K562 (cell line): ENCODE measurements at regions not wholly inside any gene's neighbourhood (a gene's known extent, or its start where the extent isn't known, plus 50 kb on each side); places are given as distances from the start of the nearest gene placed in this dataset.

Source experiments
- ATAC-seq: fragments of 200-7000 bp; cut with Tn5 transposase; 3 replicates; pipeline ENCODE4 v1.9.1; 2020; ENCODE audit warnings: moderate library complexity
- BruUV-seq: library from RNA; stranded (reverse); fragments of 400-500 nt; replicated peaks from 2 replicates; lab custom pipeline; 2021; lab: Mats Ljungman, UMichigan
- CTCF ChIA-PET: fragments of 300-600 bp; formaldehyde crosslinking; extraction: SDS; loops from one replicate; lab custom pipeline; 2021; ENCODE audit warnings: low intra/inter-chr PET ratio; lab: Yijun Ruan, JAX
- POLR2A ChIA-PET: fragments of 300-600, 350-650 bp; sonication (Branson Sonifier 250); formaldehyde crosslinking; extraction: SDS; loops from one replicate; lab custom pipeline; 2021; ENCODE audit warnings: antibody characterized with exemption, inconsistent platforms; lab: Yijun Ruan, JAX
- DNase-seq, 4 experiments: peaks; one replicate each; pipeline versions ENCODE4 v3.0.0 to v3.0.0-alpha.2; 2011 to 2018; ENCODE audit warnings: low spot score in 3 of 4, mixed read lengths in 3 of 4; ENCODE audit errors: extremely low read depth in 1 of 4
- FAIRE-seq: peaks from 2 replicates; lab custom pipeline; 2011; peaks lifted over from hg19 to GRCh38; lab: Jason Lieb, UNC
- H2AFZ ChIP-seq: 2 replicates; pipeline ENCODE4 v1.6.0; 2011; ENCODE audit warnings: low read depth, low read length, control low read depth, inconsistent platforms
- H3K27ac ChIP-seq: fragments of 200-600 bp; 3 replicates; pipeline ENCODE4 v1.8.0; 2011; ENCODE audit warnings: low read depth, mild to moderate bottlenecking, control low read depth, inconsistent platforms, low read length, moderate library complexity, mixed read lengths; ENCODE audit errors: extremely low read depth
- H3K27me3 ChIP-seq, 2 experiments: fragments of 300-600 bp in 1 of 2; 2 replicates in 1 of 2; 3 replicates in 1 of 2; pipeline versions ENCODE4 v1.6.0 to v1.8.0; 2011; ENCODE audit warnings: inconsistent platforms in 2 of 2, low read length in 2 of 2, mild to moderate bottlenecking in 1 of 2, mixed read lengths in 1 of 2, moderate library complexity in 1 of 2; ENCODE audit not compliant: control insufficient read depth in 2 of 2, insufficient read depth in 2 of 2
- H3K36me3 ChIP-seq: fragments of 300-600 bp; 3 replicates; pipeline ENCODE4 v1.8.0; 2011; ENCODE audit warnings: mild to moderate bottlenecking, low read length, inconsistent platforms; ENCODE audit not compliant: control insufficient read depth, insufficient read depth
- H3K4me1 ChIP-seq, 2 experiments: fragments of 200-600 bp in 1 of 2; replicated peaks in 1 of 2; 2 replicates in 1 of 2; 3 replicates in 1 of 2; pipeline versions ENCODE4 v1.5.1 to v1.8.0; 2011; ENCODE audit warnings: inconsistent platforms in 2 of 2, low read length in 2 of 2, mild to moderate bottlenecking in 1 of 2, mixed read lengths in 1 of 2, moderate library complexity in 1 of 2; ENCODE audit not compliant: control insufficient read depth in 2 of 2, insufficient read depth in 2 of 2
- H3K4me2 ChIP-seq: 2 replicates; pipeline ENCODE4 v1.6.1; 2011; ENCODE audit warnings: low read length, control low read depth, inconsistent platforms, mixed read lengths; ENCODE audit not compliant: insufficient read depth
- H3K4me3 ChIP-seq: fragments of 200-600 bp; sonication (generic), shearing (Covaris generic); 2 replicates; pipeline ENCODE4 v1.5.1; 2016; ENCODE audit warnings: control low read depth, inconsistent platforms
- H3K79me2 ChIP-seq: fragments of 200-600 bp; 3 replicates; pipeline ENCODE4 v1.8.0; 2011; ENCODE audit warnings: low read length, inconsistent platforms; ENCODE audit not compliant: control insufficient read depth, insufficient read depth
- H3K9ac ChIP-seq, 2 experiments: 2 replicates each; pipeline versions ENCODE4 v1.6.0 to v1.6.1; 2011; ENCODE audit warnings: low read depth in 2 of 2, low read length in 2 of 2, control low read depth in 1 of 2, inconsistent platforms in 1 of 2, mild to moderate bottlenecking in 1 of 2, mixed read lengths in 1 of 2; ENCODE audit not compliant: insufficient read depth in 1 of 2
- H3K9me1 ChIP-seq: one replicate; pipeline ENCODE4 v1.6.0; 2011; ENCODE audit warnings: inconsistent platforms, mild to moderate bottlenecking, low read length, moderate library complexity; ENCODE audit not compliant: control insufficient read depth, insufficient read depth
- H3K9me3 ChIP-seq: replicated peaks from 2 replicates; pipeline ENCODE4 v1.5.1; 2011; ENCODE audit warnings: low read depth, low read length, inconsistent platforms; ENCODE audit not compliant: control insufficient read depth, insufficient read depth
- H4K20me1 ChIP-seq: replicated peaks from 2 replicates; pipeline ENCODE4 v1.6.1; 2011; ENCODE audit warnings: low read length, inconsistent platforms, mixed read lengths; ENCODE audit not compliant: control insufficient read depth, insufficient read depth
- ESRRB ChIP-seq: fragments of 250-450 bp; sonication (Bioruptor Pico); IDR thresholded peaks from 2 replicates; pipeline ENCODE4 v1.5.0; 2020; ENCODE audit warnings: mild to moderate bottlenecking, moderate library complexity, borderline replicate concordance
- POLR2A ChIP-seq: fragments of 450-650 bp; conservative IDR thresholded peaks from 2 replicates; pipeline ENCODE4 v1.6.1; 2016
- TEAD4 ChIP-seq, 2 experiments: sonication (generic) in 1 of 2; formaldehyde crosslinking in 1 of 2; IDR thresholded peaks; 2 replicates each; pipeline versions ENCODE4 v1.6.1 to v1.8.0; 2012 to 2022; ENCODE audit warnings: borderline replicate concordance in 1 of 2, inconsistent platforms in 1 of 2, low read length in 1 of 2, mild to moderate bottlenecking in 1 of 2, missing genetic modification reagents in 1 of 2
- ZNF277 ChIP-seq: fragments of 250-450 bp; sonication (Bioruptor Pico); IDR thresholded peaks from 2 replicates; pipeline ENCODE4 v1.8.0; 2022; ENCODE audit warnings: inconsistent platforms, mild to moderate bottlenecking, moderate library complexity, borderline replicate concordance
- ZNF280B ChIP-seq: fragments of 250-450 bp; sonication (Bioruptor Pico); IDR thresholded peaks from 2 replicates; pipeline ENCODE4 v1.5.1; 2021; ENCODE audit warnings: mild to moderate bottlenecking
- ZNF444 ChIP-seq: fragments of 250-450 bp; sonication (Bioruptor Pico); IDR thresholded peaks from 2 replicates; pipeline ENCODE4 v1.4.0; 2020; ENCODE audit warnings: mild to moderate bottlenecking, moderate library complexity
- WGBS: fragments of 100-300 bp; shearing (Covaris generic); methylation state at CpG from one replicate; pipeline ENCODE4 v1.1.6; 2016; ENCODE audit warnings: low coverage, mixed read lengths; ENCODE audit not compliant: insufficient coverage; ENCODE audit errors: missing lambda C conversion rate; 5-methylcytosine and 5-hydroxymethylcytosine counted together
- in situ Hi-C: fragments of 300-500 bp; cut with MboI; formaldehyde crosslinking; loops from 4 replicates; pipeline ENCODE4 v1.15.0; 2018; ENCODE audit warnings: inconsistent platforms, mixed read lengths
- intact Hi-C: fragments of 100-400 bp; cut with micrococcal nuclease; formaldehyde crosslinking; loops from 2 replicates; pipeline ENCODE4 v1.14.2; 2022

- no peak overlapping the region for H3K9ac ChIP-seq
- no peak overlapping the region for H2AFZ ChIP-seq
- no peaks in the 10 kb centered on the region for H3K4me1 ChIP-seq
- H4K20me1 ChIP-seq = no peaks in the 10 kb centered on the region
- no peaks in the 10 kb centered on the region for H3K36me3 ChIP-seq
- no peak for ATAC-seq
- no peaks in the 10 kb centered on the region for H3K79me2 ChIP-seq
- WGBS = 0% methylated on average over 1 of the region's 1 CpG
- CTCF ChIA-PET = no interaction called here
- in situ Hi-C loops = no loop called here
- no TSS peak for BruUV-seq
- no peaks in the 10 kb centered on the region for H3K27me3 ChIP-seq
- intact Hi-C loops = loop anchor here (5.0 kb wide), 2 partner anchors 38 to 162 kb away; no protein-coding TSS in a partner anchor
- H3K4me2 ChIP-seq = no peak overlapping the region
- POLR2A ChIA-PET = interaction anchor here (0.7 to 1.3 kb wide), 3 partner anchors 9 to 250 kb away, joined by 3 to 5 read pairs (median 3); no protein-coding TSS in a partner anchor
- no peak for FAIRE-seq
- DNase-seq = no peak
- H3K9me1 ChIP-seq = no peaks in the 10 kb centered on the region
- no peaks in the 10 kb centered on the region for H3K9me3 ChIP-seq
- TF ChIP-seq ZNF444 (CRISPR knock-in tag) = no peak
- no peak for TF ChIP-seq TEAD4 (IDR thresholded peaks at IDR 0.05; ENCODE audit: low read length)
- no peak for TF ChIP-seq TEAD4 (CRISPR knock-in tag; IDR thresholded peaks at IDR 0.05; ENCODE audit: borderline replicate concordance)
- TF ChIP-seq POLR2A = no peak
- no peak for TF ChIP-seq ESRRB (CRISPR knock-in tag)
- TF ChIP-seq ZNF280B (CRISPR knock-in tag) = no peak
- TF ChIP-seq ZNF277 (CRISPR knock-in tag) = no peak
- H3K27ac ChIP-seq = no peak overlapping the region
- H3K4me3 ChIP-seq = no peak overlapping the region
Measured at GRCh38 chr5:57335092-57335660, 147.4 kb downstream of the ACTBL2 start.
